ENCODE measurements at regions not wholly inside any gene's neighbourhood (a gene's known extent, or its start where the extent isn't known, plus 50 kb on each side); places are given as distances from the start of the nearest gene placed in this dataset.

- peaks cover 3% of the 10 kb centered on the region for H3K4me1 Mint-ChIP-seq
- H3K4me3 Mint-ChIP-seq = no peak overlapping the region
- no peaks in the 10 kb centered on the region for H3K27me3 Mint-ChIP-seq (ENCODE audit: low read depth)
- no peak for DNase-seq (ENCODE audit: low spot score in 2 of 2, unreplicated experiment in 2 of 2)
- no peaks in the 10 kb centered on the region for H3K36me3 Mint-ChIP-seq
- TF ChIP-seq CTCF (IDR thresholded peaks at IDR 0.05; ENCODE audit: unreplicated experiment) = no peak
- H3K9me3 Mint-ChIP-seq = no peaks in the 10 kb centered on the region
- H3K27ac Mint-ChIP-seq = no peak overlapping the region
These were observed 624.7 kb downstream of the UTRN start for GRCh38 chr6:144909753-144910285.

GRCh38 chr6:144911322-144911721 lies 626.2 kb downstream of the UTRN start:
- H3K4me3 Mint-ChIP-seq = no peak overlapping the region
- no peaks in the 10 kb centered on the region for H3K9me3 Mint-ChIP-seq
- no peak for TF ChIP-seq CTCF (IDR thresholded peaks at IDR 0.05; ENCODE audit: unreplicated experiment)

GRCh38 chr6:144912474-144912873 lies 627.3 kb downstream of the UTRN start:
- Mint-ChIP-seq H3K36me3 (no peaks in the 10 kb centered on the region), H3K27ac (no peak overlapping the region), H3K9me3 (no peaks in the 10 kb centered on the region), H3K4me1 (peaks cover 3% of the 10 kb centered on the region), H3K4me3 (no peak overlapping the region), H3K27me3 (ENCODE audit: low read depth) (no peaks in the 10 kb centered on the region)
- TF ChIP-seq CTCF (IDR thresholded peaks at IDR 0.05; ENCODE audit: unreplicated experiment) = no peak
- DNase-seq (ENCODE audit: low spot score in 2 of 2, unreplicated experiment in 2 of 2) = no peak

More at GRCh38 chr6:144911322-144911721, 626.2 kb downstream of the UTRN start:
- no peaks in the 10 kb centered on the region for H3K36me3 Mint-ChIP-seq
- H3K4me1 Mint-ChIP-seq = peaks cover 3% of the 10 kb centered on the region
- H3K27ac Mint-ChIP-seq = no peak overlapping the region
- H3K27me3 Mint-ChIP-seq (ENCODE audit: low read depth) = no peaks in the 10 kb centered on the region
- no peak for DNase-seq (ENCODE audit: low spot score in 2 of 2, unreplicated experiment in 2 of 2)

GRCh38 chr6:144918073-144918472 lies 632.9 kb downstream of the UTRN start:
- Mint-ChIP-seq H3K9me3 (no peaks in the 10 kb centered on the region), H3K4me1 (no peaks in the 10 kb centered on the region), H3K27me3 (ENCODE audit: low read depth) (peaks cover 1% of the 10 kb centered on the region), H3K27ac (no peak overlapping the region), H3K4me3 (no peak overlapping the region), H3K36me3 (no peaks in the 10 kb centered on the region)
- TF ChIP-seq CTCF (IDR thresholded peaks at IDR 0.05; ENCODE audit: unreplicated experiment) = no peak
- DNase-seq (ENCODE audit: low spot score in 2 of 2, unreplicated experiment in 2 of 2) = no peak

- H3K27ac Mint-ChIP-seq = no peak overlapping the region
- peaks cover 1% of the 10 kb centered on the region for H3K27me3 Mint-ChIP-seq (ENCODE audit: low read depth)
These were observed 634.4 kb downstream of the UTRN start for GRCh38 chr6:144919560-144919959.

More at GRCh38 chr6:144919560-144919959, 634.4 kb downstream of the UTRN start:
- TF ChIP-seq CTCF (IDR thresholded peaks at IDR 0.05; ENCODE audit: unreplicated experiment) = no peak
- Mint-ChIP-seq H3K9me3 (peaks cover 6% of the 10 kb centered on the region), H3K36me3 (no peaks in the 10 kb centered on the region), H3K4me3 (no peak overlapping the region), H3K4me1 (no peaks in the 10 kb centered on the region)
- no peak for DNase-seq (ENCODE audit: low spot score in 2 of 2, unreplicated experiment in 2 of 2)
